GM19397 (cell line): ENCODE measurements at regions not wholly inside any gene's neighbourhood (a gene's known extent, or its start where the extent isn't known, plus 50 kb on each side); places are given as distances from the start of the nearest gene placed in this dataset.

Source experiments
- ATAC-seq: cut with Tn5 transposase; IDR thresholded peaks from one replicate; pipeline ENCODE4 v1.9.1; 2021; ENCODE audit warnings: mild to moderate bottlenecking, moderate library complexity; ENCODE audit not compliant: unreplicated experiment

DNA sequence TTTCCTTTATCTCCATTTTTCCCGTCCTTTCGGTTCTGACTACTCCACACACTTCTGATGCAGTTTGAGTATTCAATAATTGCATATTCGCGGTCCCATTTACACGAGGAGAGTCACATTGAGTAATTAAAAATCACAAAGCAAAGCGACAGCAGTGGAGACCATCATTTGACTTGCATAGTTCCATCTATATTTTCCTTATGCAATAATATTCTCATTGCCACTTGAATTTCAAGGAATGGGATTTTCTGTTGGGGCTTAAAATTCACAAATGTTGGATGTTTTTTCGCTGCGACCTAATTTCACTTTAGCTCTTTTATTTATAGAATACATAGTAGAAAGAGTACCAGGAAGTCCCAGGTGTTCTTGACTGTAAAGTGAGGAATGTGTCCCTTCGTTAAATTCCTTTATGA lies 186.8 kb downstream of the ZEB2 start:
- ATAC-seq: no peak

DNA sequence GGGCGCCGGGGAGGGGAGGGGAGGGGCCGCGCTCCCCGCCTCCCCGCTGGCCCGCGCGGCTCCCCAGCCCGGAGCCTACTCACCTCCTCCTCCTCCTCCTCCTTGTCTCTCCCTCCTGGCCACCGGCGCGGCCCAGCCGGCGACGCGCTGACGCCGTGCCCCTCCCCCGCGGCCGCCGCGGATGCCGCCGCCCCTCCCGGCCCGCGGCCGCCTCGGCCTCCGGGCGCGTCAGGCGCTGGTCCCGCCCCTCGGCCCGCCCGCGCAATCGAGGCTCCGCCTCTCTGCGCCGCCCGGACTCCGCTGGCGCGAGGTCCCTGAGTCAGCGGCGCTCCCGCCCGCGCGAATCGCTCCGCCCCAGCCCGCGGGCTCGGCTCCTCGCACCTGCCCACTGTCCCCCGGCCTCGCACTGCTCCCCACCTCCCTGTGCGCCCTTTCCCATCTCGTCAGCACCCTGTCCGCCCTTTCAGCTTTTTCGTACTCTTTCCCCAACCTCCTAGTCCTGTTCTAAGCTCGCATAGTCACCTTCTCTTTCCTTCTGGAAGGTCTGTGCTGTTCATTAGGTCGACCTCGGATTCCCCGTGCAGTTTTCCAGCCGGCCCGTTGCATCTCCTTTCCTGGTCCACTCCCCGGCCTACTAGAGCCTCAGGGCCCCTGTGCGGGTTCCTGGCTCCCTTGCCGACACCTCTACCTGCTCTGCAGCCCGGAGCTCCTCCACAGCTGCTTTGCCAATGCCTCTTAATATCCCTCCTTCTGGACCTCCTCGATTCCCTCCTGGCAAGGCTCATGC lies 187.4 kb downstream of the ZEB2 start:
- peak; percentile 95 for ATAC-seq

DNA sequence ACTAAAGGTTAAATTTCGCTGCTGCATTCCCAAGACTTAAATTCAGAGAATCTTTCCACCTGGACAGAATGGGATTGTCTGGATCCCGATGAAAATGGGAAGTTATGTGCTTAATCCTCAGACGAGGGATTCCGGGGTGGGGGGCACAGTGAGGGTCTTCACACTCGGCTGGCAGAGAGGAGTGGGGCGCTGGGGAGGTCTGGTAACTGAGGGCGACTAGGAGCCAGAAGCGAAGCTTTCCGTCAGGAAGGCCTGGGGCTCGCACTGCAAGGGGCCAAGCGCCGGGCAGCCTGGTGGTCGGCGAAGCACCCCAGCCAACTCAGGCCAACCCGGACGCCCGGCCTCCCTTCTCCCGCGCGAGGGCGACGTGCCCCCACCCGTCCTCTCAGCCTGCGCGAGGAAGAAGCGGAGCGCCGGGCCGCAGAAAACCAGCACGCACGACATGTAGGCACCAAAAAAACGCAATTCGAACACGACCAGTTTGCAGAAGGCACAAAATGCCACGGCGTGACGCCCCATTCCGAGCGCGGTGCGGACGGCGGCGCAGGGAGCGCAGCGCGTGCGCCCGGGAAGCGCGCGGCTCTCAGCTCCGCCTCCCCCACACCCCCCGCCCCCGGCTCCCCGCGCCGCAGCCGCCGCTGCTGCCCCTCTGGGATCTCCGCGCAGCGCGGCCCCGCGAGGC lies 188.1 kb downstream of the ZEB2 start:
- ATAC-seq: peak; percentile 75

- ATAC-seq: no peak
Observed at GRCh38 chr2:144330951-144331673, 188.8 kb downstream of the ZEB2 start.

GRCh38 chr2:144329472-144329871 lies 190.4 kb downstream of the ZEB2 start:
- no peak for ATAC-seq

DNA sequence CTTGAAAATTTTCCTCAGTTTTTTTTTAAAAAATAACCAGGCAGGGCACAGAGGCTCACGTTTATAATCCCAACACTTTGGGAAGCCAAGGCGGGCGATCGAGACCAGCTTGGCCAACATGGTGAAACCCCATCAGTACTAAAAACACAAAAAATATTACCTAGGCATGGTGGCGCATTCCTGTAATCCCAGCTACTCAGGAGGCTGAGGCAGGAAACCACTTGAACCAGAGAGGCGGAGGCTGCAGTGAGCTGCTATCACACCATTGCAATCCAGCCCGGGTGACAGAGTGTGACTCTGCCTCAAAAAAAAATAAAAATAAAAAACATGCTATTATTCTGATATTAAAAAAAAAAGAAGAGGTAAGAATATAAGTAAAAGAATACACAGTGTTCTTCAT lies 191.0 kb downstream of the ZEB2 start:
- no peak for ATAC-seq

GRCh38 chr2:144326825-144327224 lies 193.1 kb downstream of the ZEB2 start:
- ATAC-seq: no peak

DNA sequence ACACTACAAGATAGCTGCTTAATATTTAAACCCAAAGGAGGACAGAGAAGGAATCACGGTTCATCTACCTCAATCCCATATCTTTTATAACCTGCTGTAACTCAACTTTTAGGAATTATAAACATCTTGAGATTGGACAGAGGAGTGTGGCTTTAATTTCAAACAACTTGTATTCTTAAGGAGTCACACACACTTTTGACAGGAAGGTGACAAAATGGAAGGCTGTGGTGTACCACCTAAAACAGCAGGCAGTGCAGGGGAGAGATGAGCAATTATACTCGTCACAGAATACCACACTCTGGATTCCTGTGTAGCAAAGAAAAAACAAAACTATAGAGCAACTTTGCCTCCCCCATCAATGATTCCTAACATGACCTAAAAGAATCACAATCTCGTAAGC lies 194.8 kb downstream of the ZEB2 start:
- peak; percentile 55 for ATAC-seq

- no peak for ATAC-seq
Observed at GRCh38 chr2:144324446-144325045, 195.4 kb downstream of the ZEB2 start.

DNA sequence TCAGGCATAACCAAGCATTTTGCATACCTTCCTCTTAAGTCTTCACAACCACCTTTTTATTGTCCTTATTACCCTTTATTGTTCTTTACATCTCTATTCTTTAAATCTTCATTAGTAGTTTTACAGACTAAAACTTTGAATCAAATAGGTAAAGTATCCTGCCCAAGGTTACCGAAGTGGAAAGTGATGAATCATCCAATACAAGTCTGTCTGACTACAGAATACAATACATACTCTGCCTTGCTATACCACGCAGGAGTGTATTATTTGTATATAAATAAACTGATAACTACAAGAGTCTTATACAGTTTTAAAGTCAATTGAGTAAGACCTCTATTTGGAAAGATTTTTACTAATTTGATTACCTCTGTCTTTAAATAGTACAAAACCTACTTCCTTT lies 196.0 kb downstream of the ZEB2 start:
- peak; percentile 50 for ATAC-seq

DNA sequence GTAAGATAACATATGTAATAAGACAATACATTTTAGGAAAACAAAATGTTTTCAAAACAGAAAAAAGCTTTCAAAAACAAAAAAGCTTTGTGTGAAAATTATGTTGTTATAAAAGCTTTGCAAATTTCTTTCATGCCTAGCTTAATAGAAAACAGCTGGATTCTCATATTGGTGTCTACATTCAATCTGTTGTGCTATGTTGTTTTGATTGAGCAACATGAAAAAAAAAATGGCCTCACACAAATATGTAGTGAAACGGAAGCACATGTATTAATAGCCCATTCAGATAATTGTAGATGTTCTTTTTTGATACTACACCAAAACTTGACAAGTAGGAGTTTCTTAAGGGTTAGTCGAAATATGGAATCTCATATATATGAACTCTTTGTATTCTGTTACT lies 197.5 kb downstream of the ZEB2 start:
- ATAC-seq: no peak

GRCh38 chr2:144320491-144320890 lies 199.4 kb downstream of the ZEB2 start:
- no peak for ATAC-seq

DNA sequence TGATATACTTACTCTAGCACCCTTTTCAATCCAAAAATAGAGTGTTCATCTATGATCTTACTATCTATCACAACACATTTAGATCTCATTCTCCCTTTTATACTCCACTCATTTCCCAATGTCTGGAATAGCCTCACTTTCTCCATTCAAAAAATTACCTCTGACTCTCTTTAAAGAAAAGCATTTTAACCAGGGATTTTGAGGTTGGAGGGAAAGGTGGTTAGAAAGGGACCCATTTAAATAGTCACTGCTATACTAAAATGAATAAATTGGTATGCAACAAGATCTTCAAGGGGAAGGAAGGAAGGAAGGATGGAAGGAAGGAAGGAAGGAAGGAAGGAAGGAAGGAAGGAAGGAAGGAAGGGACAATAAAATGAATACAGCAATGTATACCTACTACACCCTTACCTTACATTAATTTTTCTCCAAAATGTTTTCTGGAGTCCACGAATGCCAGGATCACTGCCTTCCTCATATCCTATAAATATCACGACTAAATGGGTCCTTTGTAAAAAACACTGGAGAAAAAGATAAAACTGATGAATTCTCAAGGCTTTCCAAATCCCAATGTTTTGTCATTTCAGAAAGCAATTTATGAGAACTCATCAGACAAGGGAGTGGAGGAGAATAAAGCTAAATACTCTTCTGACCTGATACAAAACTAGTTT lies 202.7 kb downstream of the ZEB2 start:
- ATAC-seq: no peak

DNA sequence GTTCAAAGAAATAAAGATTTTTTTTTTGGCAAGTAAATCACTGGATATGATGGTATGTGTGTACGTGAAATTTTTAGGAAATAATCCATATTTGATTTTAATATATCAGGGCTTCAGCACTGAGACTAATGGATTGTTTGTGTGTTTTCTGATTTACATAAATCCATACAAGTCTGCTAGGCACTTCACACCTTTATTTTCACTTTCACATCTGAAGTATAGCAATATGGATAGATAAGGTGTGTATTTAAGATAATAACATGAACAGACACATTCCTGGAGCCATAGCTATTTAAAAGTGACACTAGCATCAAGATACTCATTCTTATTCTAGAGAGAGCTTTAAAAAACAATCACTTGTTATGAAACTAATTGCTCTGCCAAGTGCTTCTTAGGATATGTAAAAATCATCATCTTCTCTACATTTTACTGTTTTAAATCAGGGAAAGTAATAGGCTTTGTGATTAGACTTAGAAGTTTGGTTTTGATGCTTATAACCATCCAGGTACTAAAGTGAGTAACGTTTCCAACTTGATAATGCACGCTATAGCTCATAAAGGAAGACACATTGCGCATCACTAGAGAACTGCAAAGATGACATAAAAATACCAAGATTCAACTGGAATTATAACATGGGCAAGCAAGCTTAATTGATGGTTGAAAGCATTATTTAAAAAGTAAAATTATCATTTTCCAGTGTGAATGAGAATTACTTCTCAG lies 208.9 kb downstream of the ZEB2 start:
- no peak for ATAC-seq

GRCh38 chr2:144310484-144310883 lies 209.4 kb downstream of the ZEB2 start:
- ATAC-seq: no peak

DNA sequence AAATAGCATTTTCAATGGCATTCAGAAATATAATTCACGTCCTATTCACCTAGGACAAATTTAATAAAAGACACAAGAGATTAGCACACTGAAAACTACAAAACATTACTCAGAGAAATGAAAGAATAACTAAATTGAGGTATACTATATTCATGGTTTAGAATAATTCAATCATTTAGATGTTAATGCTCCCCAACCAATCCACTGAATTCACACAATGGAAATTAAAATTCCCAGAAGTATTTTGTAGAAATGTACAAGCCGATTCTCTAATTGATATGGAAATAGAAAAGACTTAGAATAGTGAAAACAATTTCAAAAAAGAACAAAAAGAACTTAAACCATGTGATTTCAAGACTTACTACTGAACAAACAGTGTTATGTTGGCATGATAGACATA lies 212.2 kb downstream of the ZEB2 start:
- no peak for ATAC-seq

- no peak for ATAC-seq
Observed at GRCh38 chr2:144304202-144304601, 215.7 kb downstream of the ZEB2 start.

- ATAC-seq: no peak
Observed at GRCh38 chr2:144300632-144301031, 219.3 kb downstream of the ZEB2 start.

GRCh38 chr2:144290276-144290675 lies 229.6 kb downstream of the ZEB2 start:
- ATAC-seq: no peak

DNA sequence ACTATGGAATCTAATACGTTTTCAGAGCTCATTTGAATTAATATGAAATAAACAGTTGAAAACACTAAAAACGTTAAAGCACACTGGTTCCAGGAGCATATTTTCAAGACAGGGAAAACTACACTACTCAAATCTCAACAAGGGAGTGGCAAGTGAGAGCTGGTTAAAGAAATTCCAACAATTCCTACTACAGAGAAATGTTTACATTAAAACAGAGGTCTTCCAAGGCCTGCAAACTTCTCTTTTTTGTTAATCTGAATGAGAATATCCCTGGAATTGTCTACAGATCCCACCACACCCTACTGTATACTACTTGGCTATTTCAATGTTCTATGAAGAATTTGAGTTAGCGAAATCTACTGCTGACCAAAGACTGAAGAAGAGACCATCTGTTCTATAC lies 231.5 kb downstream of the ZEB2 start:
- no peak for ATAC-seq
